ENCODE measurements at regions not wholly inside any gene's neighbourhood (a gene's known extent, or its start where the extent isn't known, plus 50 kb on each side); places are given as distances from the start of the nearest gene placed in this dataset.
"Not testable (repeated sequence)": the region's sequence is repeated elsewhere in the genome, so short reads cannot be mapped to it uniquely, and the experiment has no call there.

DNA sequence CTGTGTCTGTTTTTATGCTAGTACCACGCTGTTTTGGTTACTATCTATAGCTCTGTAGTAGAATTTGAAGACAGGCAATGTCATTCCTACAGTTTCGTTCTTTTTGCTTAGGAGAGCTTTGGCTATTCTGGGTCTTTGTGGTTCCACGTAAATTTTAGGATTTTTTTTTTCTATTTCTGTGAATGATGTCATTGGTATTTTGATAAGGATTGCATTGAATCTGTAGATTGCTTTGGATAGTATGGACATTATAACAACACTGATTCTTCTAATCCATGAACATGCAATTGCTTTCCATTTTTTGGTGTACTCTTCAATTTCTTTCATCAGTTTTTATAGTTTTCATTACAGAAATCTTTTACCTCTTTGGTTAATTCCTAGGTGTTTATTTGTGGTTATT is 345.2 kb downstream of the TMEM121 start:
- DNase-seq (ENCODE audit: low spot score), result no peak

DNA sequence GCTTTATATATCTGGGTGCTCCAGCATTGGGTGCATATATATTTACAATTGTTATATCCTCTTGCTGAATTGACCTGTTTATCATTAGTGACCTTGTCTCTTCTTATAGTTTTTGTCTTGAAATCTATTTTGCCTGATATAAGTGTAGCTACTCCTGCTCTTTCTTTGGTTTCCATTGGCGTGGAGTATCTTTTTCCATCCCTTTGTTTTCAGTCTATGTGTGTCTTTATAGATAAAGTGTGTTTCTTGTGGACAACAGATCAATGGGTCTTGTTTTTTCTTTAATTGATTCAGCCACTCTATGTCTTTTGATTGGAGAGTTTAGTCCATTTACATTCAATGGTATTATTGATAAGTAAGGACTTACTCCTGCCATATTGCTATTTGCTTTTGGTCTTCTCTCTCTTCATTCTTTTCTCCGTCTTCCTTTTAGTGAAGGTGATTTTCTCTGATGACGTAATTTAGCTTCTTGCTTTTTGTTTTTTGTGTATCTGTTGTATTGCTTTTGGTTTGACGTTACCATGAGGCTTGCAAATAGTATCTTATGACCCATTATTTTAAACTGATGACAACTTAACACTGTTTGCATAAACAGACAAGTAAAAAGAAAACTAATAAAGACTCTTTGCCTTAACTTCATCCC is 347.6 kb downstream of the TMEM121 start:
- no peak for DNase-seq (ENCODE audit: low spot score)

DNA sequence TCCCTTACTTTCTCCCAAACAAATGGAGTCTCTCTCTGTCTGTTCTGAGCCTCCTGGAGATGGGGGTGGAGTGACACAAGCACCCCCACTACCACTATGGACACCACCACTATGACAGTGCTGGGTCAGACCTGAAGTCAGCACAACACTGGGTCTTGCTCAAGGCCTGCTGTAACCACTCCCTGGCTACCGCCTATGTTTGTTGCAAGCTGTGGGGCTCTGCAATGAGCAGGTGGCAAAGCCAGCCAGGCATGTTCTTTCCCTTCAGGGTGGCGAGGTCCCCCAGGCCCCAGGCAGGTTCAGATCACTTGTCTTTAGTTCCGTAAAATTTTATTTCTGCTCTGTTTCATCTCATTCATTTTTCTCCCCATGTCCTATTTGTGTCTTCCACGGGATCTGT is 349.8 kb downstream of the TMEM121 start:
- no peak for DNase-seq (ENCODE audit: low spot score)

DNA sequence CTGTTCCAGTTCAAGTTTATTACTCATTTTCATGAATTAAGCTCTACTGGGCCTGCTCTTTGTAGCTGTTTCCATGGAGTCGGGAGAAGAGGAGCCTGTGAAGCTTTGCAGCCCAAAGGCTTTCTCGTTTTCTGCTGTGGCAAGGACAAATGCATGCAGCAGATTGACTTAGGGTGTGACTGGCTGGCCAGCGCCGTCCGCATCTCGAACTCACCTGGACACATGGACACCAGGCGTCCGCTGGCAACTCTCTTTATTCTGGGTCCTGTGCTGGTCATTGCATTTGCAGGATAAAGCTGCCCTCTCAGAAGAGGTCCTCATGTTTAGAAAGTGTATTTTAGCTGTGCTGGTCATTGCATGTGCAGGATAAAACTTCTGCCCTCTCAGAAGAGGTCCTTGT is 350.4 kb downstream of the TMEM121 start:
- DNase-seq (ENCODE audit: low spot score), result no peak

DNA sequence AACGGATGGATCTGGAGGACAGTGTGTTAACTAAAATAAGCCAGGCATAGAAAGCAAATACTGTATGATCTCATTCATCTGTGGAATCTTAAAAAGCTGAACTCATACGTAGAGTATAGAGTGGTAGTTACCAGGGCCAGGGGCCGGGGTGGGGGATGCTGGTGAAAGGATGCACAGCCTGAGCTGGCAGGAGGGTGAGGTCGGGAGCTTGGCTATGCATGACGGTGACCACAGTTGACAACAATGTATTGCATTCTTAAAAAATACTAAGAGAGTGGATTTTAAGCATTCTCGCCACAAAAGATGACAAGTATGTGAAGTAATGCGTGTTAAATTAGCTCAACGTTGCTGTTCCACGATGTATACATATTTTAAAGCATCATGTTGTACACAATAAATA is 351.3 kb downstream of the TMEM121 start:
- DNase-seq (ENCODE audit: low spot score), result no peak

DNA sequence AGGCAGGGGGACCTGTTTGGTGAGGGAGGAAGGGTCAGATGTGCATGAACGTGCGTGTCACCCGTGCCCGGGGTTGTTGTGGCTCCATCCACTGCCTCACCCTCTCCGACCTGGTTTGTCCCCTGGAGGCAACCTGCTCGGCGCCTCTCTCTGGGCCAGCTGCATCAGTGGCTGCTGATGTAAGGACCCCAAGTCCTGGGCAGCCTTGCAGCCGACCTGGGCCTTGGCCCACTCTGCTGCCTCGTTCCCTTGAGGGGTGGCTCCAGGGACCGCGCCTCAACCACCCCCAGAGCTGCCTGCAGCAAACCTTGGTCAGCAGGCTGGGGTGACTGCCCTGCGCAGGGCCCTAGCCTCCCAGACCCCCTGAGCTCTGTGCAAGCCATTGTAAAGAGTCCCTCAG is 351.7 kb downstream of the TMEM121 start:
- no peak for DNase-seq (ENCODE audit: low spot score)

DNA sequence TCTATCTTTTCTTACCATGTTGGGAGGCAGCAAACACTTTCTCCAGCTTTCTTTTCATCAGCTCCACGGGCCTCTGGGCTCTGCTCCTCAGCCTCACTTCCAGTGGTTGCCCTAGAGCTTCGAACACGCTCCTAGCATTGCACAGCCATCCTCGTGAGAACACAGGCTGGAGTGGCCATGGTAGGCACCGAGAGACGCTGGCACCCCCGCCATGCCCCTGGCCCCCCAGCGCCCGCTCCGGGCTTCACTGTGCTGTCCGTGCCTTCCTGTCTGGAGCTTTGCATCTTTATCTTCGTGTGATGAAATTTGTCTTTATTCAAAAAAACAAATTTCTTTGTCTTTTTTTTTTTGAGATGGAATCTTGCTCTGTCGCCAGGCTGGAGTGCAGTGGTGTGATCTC is 352.2 kb downstream of the TMEM121 start:
- DNase-seq (ENCODE audit: low spot score), result no peak

DNA sequence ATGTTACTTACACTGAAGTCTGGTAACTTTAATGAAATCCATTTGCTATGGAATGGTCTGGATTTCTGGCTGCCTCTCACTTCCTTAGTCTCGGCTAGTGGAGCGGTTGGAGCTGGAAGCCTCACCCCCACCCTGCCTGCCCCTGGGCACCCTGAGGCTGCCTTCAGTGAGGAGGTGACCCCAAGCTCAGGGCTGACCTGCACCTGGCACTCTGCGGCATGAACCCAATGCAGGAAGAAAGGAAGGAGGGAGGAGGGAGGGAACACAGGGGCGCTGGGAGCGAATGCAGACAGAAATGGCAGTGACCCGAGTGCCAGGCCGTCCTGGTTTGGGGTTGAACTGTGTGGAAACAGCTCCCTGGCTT is 353.1 kb downstream of the TMEM121 start:
- DNase-seq (ENCODE audit: low spot score), result no peak

DNA sequence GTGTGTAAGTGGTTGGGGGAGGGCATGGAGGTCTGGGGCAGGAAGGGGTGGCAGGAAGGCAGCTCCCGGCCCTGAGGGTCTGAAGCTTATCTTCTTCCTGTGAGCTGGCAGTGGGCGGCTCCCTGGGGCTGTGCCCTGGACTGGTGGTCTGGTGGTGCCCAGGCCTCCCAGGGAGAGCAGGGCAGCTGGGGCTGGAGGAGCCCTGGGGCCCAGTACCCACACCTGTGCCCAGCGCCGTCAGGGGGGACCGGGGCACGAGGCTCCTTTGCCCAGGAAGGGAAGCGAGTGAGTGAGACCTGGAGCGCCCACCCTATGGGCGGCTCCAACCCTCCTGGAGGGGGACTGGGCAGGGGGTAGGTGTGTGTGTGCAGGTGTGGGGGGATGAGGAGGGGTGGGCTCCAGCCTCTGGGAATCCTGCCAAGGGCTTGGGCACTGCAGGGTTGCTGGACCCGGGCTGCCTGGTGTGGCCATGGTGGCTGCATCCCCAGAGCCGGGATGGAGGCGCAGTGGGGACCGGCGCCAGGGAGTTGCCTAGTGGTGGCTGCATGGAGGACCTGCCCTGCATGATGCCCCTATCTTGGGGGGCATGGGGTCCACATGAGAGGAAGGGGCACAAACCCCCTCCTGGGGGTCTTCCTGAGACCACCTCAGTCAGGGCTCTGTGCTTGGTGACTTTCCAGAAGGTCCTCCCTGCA is 353.6 kb downstream of the TMEM121 start:
- DNase-seq (ENCODE audit: low spot score), result no peak

DNA sequence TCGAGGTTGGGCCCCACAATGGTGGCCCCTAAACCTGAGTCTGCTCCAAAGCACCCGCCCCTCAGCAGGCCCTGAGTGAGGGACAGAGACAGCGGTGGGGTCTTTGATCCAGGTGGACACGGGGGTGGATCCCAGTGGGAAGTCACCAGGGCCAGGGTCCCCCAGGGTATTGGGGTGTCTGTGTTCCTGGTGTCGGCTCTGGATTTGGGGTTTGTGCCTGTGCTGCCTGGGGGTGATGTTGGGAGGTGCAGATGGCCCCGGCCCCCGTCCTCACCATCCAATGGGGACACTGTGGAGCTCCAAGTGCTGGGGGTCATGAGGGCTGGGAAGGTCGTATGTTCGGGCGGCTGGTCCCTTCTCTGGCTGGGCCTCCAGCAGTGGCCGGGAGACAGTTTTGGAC is 354.2 kb downstream of the TMEM121 start:
- DNase-seq (ENCODE audit: low spot score), result no peak

DNA sequence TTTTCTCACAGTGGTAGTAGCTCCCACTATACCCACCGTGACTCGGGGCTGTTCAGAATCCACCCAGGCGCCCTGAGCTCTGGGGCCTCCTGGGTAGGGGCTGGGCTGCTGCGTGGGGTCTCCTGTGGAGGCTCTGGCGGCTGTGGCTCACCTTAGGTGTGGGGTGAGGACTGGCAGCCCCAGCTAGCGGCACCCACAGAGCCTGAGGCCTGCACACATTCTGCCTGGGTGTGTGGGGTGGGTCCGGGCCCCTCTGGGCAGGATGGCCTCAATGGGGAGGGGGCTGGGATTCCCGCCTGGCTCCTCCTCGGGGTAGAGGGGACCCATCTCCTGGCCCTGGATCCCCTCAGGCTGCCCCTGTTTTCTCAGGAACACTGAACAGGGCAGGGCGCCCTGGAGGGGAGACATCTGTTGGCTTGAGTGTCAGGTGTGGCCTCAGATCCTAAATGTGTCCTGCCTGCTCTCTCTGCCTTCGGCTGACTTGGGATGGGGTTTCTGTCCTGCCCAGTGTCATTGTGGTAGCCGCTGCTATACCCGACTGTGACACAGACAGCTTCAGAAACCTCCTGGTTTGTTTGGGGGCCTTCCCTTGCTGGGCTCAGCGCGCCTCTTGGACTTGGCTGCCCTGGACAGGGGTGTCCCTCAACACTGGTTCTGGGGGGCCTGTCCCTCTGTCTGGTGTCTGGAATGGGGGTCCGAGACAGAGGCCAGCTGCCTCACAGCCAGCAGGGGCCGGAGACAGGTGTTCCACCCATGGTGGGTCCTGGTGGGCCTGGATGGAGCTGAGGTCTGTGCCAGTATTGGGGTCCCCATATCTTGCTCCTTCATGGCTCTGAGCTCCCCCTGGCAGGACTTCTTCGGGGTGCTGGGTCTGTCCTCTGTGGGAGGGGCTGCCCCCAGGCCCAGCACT is 354.9 kb downstream of the TMEM121 start:
- no peak for DNase-seq (ENCODE audit: low spot score)

DNA sequence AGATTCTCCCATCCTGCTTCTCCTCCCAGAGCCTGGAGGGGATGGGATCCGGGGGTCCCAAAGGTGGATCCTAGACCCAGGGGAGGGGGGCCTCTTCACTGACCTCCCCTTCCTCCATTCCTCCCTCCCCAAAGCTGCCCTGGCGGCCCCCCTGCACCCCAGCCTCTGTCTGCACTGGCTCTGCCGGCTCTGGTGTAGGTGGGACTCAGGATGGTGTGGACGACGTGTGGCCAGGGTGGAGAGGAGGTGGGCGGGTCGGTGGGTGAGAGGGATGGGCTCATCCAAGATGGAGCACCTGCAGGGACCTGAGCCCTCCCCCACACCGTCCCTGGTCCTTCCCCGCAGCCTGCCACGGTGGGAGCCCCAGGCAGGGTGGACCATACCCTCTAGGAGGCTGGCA is 355.6 kb downstream of the TMEM121 start:
- DNase-seq (ENCODE audit: low spot score), result not testable (repeated sequence)

DNA sequence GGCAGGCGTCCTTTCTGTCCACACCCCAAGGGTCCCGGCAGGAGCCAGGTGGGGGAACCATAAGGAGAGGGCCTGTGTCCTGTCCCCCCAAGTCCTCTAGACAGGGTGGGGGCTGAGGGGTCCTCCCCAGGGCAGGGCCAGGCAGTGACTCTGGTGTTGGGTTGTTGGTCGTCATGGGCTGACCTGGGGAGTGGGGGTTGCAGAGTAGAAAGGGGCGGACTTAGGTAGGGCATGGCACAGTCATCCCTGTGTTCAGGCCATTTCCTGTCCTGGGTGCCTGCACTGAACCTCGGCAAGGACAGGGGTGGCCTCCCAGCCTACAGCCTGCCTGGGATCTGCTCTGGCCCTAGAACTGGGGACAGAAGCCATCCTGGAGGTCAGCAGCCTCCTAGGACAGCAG is 356.2 kb downstream of the TMEM121 start:
- DNase-seq (ENCODE audit: low spot score), result no peak

DNA sequence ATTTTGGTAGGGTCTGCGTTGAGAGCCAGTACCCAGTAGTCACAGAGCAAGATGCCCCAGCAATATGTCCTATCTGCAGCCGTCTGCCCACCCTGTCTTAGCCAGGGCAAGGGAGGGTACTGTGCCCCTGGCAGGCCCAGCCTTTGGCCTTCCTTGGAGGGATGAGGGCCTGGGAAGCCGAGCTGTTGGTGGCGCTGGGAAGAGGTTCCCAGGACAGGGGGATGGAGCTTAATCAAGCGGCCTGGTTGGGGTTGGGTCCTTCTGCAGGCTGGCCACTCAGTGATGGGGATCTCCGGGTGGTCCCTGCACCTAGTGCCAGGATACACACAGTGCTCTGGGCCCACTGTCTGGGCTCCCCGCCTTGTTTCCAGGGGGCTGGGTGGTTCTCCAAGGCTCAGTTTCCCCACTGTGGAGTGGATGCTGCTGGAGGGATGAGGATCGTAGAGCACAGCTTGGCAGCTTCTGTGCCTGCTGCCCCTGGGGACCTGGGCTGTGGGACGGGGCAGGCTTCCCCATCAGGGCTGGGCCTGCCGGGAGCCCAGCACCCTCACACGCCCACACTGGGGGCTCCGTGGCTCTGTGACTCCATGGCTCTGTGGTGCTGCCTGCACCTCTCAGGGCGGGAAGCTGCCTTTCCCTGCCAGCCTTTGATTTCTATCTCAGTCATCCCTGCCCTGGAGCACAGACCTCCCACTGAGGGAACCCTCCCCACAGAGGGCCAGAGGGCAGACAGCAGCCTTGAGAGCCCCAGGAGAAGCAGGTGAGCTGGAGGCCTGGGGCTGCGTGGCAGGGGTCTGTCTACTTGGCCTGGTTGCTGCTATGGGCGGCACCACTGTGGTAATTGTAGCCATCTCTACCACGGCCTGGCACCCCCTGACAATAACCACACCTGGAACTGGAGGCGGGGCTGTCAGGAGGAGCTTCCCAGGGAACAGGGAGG is 357.0 kb downstream of the TMEM121 start:
- no peak for DNase-seq (ENCODE audit: low spot score)

DNA sequence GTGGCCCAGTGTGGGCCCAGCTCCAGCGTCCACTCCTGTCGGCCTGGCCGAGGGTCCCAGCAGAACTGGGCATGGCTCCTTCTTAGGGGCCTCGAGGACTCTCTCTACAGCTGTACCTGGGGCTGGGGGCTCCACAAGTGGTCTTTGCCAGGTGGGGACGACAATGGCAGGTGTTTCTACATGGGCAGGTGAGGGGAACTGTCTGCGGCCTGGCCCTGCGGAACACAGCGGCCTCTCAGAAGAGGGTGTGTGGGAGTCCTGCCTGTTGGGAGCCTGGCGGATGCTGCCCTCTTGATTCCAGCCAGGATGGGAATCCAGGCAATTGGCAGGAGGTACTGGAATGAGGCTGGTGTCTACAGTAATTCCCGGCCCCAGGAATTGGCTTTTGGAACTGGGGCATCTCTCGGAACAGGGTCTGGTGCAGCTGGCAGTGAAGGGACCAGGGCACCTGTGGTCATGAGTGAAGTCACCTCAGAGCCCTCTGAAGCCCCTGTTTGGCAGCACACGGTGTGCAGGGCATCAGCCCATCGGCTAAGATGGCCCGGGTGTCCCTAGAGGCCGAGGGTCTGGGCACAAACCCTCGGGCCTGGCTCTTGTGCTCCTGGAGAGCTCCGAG is 357.9 kb downstream of the TMEM121 start:
- DNase-seq (ENCODE audit: low spot score), result not testable (repeated sequence)

DNA sequence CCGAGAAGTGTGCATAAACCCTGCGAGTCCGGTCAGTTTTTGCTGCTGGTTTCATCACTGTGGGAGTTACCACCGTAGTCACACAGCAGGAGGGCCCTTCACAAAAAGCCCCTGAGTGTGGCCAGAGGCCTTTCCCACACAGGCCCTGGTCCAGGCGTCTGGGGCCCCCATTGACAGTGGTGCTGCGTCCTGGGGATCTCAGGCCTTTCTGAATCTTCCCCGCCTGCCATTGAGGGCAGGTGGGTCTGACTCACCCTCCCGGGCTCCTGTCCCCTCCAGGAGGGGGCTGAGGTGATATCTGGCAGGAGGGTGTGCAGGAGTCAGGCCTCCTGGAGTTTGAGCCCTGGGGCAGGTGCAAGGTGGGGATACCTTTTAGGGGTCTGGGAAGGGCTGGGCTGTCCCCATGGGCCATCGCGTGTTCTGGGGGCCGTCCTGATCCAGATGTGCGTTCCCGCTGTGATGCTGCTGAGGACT is 358.5 kb downstream of the TMEM121 start:
- DNase-seq (ENCODE audit: low spot score), result no peak

DNA sequence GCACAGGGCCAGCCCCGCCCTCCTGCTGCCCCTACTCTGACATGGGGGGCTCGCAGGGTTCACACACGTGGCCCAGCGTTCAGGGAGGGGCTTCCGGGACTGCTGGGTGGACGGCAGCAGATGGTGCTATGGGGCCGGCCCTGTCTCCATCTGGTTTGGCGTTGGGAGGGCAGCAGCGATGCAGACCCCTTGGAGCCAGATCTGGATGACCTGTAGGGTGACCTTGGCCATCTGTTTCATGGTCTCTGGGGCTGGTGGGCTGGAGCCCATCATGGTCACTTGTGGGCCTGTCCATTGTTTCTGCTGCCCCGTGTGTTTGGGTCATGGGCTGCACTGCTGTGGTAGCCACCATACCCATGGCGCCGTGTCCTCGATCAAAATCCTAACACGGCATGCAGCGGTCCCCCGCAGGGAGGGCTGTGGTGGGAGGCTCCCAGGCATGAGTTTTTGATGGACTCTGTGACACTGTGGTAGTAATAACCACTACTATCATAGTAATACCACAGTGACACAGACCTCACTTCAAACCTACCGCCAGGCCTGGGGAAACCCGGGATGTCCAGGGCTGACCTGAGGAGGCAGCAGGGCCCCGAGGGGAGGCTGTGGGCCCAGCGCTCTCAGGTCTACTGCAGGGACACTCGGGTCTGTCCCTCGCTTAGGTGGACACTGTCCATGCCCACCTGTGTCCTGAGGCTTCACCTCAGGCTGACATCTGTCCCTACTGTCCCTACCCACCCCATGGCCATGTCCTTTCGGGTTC is 359.4 kb downstream of the TMEM121 start:
- DNase-seq (ENCODE audit: low spot score), result no peak

DNA sequence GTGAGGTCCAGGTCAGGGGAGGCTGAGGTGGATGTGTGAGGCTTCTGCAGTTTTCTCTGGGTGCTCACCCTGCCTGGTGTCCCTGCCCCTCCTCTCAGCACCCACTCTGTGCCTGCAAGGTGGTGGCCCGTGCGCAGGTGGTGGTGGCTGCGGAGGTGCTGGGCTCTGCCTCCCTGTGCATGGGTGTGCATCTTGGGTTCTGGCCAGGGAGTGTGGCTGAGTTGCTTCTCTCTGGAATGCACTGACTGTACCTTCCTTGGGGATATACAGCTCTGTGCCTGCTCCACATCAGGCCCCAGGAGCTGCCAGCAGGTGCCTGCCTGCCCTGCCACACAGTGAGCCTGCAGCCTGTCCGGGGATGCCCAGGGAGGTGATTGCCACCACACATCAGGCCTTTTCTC is 360.4 kb downstream of the TMEM121 start:
- not testable (repeated sequence) for DNase-seq (ENCODE audit: low spot score)

DNA sequence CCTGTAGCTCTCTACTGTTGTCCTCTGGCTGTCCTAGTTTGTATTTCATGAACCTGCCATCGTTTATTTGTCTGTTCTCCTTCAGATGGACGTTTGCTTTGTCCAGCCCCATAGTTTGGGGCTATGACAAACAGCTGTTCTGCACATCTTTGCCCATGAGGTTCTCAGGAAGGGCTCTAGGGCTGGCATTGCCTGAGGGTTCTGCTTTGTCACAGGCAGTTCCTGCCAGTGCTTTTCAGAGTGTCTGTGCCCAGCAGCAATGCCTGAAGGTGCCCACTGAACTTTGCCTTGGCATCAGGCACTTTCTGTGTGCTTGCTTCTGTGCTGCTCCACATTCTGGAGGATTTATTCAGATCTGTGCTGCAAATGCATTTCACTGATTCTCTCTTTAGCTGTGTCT is 361.3 kb downstream of the TMEM121 start:
- DNase-seq (ENCODE audit: low spot score), result no peak

DNA sequence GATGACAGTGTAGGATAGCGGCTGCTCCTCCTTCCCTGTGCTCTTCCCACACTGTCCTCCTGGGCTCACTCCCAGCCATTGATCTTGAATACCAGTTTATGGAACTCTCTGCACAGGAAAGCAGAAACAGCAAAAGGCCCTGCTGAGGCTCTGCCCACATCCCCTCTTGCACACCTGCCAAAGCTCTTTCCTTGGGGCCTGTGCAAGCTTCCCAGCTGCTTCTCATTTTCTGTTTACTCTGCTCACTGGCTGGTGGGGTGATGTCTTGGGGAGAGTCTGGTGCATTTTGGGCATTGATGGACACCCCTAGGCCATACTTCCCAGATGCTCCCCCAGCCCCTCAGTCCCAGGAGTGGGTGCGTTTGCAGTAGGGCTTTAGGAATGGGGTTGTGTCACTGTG is 361.8 kb downstream of the TMEM121 start:
- DNase-seq (ENCODE audit: low spot score), result no peak
